NCI-H1417 treated with DMSO at 0.1 percent for 48 hours (cell line): ENCODE measurements at regions not wholly inside any gene's neighbourhood (a gene's known extent, or its start where the extent isn't known, plus 50 kb on each side); places are given as distances from the start of the nearest gene placed in this dataset.

Source experiments
- DNase-seq: peaks from one replicate; lab custom pipeline; 2025; lab: John Stamatoyannopoulos, UW

DNA sequence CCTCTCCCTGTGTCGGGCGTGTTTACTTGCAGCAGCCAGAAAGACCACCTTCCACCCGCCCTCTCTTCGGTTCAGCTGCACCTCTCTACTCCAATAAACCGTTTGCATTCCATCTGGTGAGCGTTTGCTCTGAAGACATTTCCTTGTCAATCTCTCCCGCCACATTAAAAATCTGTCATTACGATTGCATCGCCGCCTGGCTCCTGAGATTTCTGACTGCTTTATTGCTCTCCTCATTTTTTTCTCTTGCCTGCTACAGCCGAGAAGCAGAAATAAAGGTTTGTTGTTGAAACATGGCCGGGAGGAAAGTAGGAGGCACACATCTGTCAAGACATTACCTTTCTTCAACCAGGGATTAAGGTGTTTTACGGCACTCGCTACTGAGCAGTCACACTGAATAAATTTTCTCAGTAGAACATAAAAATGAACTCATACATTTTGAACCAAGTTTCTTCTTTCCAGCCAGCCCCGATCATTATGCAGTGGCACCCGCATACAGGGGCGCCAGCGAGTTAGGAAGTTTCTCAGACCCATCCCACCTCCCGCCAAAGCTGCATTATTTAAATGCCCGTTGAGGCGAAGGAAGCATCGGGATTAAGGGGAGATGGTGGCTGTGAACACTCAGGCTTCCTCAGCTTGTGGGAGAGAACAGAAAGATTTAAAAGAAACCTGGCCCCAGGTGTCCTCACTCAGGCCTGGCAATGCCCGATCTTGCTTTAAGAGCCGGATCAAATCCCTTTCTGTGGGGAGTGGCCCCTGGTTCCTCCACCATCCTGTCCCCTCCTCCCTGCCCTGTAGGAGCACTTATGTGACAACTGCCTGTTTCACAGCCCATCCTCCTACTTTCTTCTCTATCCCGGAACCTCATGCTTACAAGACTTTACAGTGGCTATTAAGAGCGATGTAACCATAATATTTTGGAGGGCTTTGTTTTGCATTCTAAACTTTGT, 1108.9 kb downstream of the BCL11B start:
- DNase-seq: no peak

DNA sequence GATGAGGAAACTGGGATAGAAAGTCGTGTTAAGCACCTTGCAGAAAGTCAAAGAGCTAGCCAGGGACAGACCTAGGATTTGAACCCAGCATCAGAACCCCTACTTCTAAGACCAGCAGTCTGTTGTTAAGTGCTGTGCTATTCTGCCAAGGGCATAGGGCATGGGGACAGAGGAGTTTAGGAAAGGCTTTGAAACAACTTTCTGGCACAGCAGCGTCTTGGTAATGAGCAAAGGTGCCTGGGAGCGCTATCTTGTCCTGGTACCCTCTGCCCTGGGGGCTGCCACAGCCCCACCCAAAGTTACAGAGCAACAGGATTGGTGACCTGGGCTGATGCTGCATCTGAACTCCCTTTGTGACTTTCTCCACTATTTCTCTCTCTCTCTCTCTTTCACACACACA, 1108.1 kb downstream of the BCL11B start:
- no peak for DNase-seq

DNA sequence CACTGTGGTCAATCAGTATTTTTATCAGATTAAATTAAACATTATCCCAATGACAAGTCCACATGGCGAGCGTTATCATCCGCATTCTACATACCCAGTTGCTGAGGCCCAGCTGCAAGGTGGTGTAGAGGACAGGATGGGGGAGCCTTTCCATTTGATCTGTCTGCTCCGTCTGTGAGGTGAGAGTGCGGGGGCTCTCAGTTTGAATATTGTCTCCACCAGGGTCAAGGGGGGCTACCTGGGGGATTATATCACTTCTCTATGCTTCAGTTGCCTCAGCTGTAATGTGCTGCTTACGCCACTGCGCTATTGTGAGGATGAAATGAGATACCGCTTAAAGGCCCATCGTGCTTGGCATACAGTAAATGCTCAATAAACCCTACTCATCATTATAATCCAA, 1106.0 kb downstream of the BCL11B start:
- DNase-seq: no peak

DNA sequence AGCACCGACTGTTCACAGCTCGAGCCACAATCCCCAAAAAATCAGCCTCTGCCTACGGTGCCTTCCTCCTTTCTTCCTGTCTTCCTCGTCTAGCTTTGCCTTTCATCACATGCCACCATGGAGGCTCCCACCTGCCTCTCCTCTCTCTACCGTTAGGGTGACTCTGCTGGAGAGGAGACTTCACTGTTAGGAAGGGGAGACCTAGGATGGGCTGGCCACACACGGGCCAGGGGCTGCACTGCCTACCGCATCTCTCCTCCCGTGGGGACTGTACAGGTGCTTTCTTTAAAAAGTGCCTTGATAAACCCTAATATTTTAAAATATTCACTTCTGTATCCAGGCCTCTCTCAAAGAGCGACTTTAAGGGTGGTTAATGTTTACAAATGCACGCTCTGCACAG, 1104.7 kb downstream of the BCL11B start:
- no peak for DNase-seq

DNA sequence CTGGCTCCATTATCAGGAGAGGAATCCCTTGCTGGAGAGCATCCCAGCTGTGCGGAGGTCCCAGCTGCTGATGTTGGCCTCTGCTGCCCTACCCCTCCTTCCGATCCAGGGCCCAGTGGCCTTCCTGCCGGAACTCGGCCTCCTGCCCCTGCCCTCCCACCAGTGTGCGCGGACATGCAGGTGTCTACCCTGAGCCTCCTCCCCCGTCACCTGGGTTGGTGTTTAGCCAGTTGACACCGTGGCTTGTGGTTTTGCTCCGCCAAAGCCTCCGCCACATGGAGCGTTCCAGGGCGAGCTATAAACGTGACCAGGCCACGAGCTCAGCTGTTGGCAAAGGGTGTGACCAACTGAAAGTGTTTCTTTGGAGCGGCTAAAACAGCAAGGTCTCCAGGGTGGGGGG, 1104.3 kb downstream of the BCL11B start:
- no peak for DNase-seq

DNA sequence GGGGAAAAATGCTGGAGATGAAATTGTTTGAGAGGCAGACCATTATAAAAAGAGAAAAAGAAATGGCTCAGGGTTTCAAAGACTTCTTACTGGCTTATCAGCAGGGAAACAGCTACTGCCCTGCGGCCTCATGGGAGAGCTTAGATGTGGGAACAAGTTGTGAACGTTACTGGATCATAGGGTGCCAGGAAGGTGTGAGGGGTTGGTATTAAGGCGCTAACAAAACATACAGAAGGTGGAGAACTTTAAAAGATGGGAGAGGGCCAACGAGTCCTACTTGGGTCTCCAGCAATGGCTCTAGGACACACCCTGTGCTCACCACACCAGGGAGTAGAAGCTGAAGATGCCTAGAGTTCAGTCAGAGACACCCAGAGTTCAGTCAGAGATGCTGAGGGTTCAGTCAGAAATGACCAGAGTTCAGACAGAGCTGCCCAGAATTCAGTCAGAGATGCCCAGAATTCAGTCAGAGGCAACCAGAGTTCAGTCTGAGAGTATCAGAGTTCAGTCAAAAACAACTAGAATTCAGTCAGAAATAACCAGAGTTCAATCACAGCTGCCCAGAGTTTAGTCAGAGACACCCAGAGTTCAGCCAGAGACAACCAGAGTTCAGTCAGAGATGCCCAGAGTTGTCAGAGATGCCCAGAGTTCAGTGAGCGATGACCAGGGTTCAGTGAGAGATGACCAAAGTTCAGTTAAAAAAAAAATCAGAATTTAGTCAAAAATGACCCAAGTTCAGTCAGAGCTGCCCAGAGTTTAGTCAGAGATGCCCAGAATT, 1103.6 kb downstream of the BCL11B start:
- no peak for DNase-seq

DNA sequence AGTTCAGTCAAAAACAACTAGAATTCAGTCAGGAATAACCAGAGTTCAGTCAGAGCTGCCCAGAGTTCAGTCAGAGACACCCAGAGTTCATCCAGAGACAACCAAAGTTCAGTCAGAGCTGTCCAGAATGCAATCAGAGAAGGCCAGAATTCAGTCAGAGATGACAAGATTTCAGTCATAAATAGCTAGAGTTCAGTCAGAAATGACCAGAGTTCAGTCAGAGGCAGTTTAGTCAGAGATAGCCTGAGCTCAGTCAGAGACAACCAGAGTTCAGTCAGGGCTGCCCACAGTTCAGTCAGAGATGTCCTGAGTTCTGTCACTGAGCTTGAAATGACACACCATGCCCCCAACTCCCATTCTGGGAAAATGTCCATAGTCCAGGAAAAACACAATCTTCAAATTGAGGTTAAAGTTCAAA, 1102.8 kb downstream of the BCL11B start:
- DNase-seq: no peak

DNA sequence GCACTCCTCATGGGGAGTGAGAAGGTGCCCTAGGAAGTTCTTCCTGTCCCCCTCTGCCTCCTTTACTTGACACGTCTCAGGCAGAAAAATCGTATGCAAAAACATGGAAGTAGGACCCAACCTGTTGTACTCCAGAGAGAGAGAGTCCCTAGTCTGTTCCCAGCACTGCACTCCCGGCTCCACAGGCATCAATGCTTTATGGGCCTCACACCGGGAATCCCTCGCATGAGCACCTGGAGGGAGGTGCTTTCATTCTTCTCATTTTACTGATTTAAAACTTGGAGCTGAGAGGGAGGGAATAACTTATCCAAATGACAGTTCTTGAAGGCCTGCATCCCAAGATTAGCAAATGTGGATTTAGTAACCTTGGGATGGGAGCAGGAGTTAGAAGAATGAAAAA, 1101.4 kb downstream of the BCL11B start:
- no peak for DNase-seq

DNA sequence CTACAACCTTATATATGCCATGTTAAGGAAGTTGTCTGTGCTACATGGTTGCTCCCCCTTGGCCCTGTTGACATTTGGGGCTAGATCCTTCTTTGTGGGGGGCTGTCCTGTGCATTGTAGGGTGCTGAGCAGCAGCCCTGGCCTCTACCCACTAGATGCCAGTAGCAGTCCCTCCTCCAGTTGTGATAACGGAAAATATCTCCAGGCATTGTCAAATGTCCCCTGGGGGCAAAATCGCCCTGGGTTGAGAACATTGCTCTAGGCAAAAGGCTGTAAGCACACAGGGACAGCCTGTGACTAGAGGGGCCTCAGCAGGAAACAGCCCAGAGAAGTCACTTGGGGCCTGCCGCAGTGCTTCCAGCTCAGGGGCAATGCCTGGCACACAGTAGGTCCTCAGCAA, 1100.3 kb downstream of the BCL11B start:
- DNase-seq: no peak

DNA sequence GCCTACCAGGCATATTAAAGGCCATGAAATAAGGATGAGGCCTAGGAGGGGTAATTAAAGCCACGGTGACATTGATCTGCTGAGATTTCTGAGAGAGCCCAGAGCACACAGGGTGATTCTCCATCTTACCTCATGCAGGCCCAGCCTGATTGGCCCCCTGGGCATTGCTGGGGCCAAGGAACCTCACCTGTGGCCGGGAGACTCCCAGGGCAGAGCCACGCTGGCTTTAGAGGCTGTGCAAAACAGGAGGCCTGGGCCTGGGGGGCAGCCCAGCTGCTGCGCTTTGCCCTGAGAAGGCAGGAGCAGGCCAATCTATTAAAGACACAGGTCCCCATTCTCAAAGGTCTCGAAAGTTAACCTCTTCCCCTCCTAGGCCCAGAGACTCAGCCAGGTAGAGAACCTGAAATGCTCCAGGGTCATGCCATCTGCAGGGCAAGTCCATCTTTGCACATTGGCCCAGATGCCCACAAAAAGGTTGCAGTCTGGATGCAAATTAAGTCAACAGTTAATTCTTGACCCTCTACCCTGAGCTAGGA, 1099.7 kb downstream of the BCL11B start:
- no peak for DNase-seq

DNA sequence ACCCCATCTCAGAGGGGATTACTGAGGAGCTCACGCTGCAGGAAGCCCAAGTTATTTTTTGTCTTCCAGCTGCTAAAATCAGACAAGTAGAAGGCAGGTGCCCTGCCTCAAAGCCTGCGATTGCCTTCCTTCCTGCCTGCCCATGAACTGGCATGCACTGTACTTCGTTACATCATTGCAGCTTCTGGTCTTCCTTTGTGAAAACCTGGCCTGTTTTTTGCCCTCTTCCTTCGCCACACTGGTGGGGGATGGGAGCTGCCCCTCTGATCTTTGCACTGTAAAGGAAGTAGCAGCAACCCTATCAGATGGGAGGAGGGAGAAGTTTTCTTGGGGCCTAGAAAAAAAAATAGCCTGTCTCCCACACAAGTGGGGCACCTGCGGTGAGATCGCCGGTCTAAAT, 1098.7 kb downstream of the BCL11B start:
- no peak for DNase-seq

DNA sequence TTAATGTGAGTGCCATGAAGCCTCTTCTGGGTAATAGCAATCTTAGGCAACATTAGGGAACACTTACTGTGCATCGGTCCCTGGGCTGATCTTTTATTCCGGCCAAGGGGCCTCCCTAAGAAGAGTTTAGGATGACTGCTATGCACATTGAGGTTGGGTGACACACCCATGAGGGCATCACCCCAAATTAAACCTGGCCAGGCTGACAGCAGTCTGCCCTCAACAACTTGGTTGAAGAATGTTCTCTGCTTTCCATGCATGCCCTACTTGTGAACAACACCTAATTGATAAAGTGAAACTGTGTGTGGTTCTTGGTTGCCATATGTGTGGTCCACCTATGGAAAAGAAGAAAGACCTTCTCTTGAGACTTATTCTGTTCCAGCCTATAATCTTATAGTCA, 1098.0 kb downstream of the BCL11B start:
- DNase-seq: no peak

DNA sequence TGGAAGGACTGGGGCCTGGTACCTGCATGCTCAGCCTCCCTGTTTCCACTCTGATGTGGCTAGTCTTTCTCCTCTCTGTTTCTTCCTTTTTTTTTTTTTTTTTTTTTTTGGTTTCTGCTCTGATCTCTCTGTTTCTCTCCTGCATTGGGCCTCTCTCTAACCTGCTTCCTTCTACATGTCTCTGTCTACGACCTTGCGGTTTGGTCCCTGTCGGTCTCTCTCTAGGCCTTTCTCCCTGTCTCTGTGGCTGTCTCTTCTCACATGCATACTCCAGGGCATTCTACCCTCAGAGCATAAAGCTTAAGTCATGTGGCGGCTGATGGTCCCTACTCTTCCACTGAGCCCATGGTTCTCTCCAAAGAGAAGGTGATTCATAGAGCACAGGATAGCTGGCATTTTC, 1096.6 kb downstream of the BCL11B start:
- DNase-seq: no peak

DNA sequence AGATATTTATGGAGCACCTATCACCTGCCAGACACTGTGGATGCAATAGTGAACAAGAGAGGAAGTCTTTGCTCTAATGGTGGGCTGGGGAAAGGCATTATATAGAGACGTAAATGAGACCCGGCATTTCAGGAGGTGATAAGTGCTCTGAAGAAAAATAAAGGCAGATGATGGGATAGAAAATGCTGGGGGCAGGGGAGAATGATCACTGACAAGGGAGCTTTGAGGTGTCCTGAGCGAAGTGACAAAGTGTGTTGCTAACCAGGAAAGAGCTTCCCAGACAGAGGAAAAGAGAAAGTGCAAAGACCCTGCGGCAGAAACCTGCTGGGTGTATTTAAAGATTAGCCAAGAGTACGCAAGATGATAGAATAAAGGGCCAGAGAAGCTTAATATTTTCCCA, 1096.1 kb downstream of the BCL11B start:
- no peak for DNase-seq

DNA sequence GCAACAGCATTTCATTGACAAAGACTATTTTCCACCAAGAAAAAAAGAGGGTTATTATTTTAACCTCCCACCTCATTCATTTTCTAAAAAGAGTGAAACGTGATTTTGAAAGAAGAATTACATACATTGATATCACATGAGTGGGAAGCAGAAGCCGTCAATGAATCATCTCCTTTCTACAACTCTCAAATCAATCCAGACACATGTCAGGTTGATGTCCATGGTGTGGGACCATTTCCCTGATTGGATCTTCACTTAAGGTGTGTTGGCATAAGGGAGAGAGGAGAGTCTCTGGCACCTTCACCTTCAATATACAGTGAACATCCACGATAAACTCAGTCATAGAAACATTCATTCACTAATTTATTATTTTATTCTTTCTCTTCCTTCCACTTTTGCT, 1095.1 kb downstream of the BCL11B start:
- DNase-seq: no peak

DNA sequence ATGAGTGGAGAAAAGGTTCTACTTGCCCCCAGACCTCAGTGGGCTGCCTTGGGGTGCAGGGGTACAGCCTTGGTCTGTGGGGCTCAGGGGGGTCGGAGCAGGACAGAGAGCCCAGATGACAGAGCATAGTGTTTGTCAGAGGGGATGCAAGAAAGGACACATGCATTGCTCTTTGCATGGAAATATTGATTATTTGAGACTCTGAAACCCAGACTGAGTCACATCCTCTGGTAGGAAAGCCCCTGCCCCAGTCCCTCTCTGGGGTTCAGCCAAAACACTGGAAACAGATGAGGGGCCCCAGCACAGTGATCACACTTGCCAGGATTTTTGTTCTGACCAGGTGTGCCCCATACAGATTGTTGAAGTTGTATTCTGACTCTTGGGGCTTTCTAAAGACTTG, 1094.4 kb downstream of the BCL11B start:
- no peak for DNase-seq

DNA sequence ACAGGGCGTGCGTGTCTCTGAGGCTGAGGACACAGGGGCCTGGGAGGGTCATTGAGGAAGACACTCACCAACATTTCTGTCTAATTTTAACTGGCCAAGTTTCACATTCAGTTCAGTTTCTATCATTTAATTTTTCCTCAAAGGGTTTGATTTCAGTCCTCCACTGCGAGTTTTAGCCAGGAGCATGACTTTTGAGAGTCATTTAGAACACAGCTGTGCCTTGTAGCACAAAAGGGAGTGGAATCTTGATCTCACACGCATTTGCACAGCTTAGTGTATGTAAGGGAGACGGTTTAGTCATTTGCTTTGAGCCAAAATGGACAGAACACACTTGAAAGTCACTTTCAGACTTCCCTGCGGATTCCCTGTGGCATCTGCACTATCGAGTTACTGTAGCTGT, 1090.8 kb downstream of the BCL11B start:
- DNase-seq: no peak

DNA sequence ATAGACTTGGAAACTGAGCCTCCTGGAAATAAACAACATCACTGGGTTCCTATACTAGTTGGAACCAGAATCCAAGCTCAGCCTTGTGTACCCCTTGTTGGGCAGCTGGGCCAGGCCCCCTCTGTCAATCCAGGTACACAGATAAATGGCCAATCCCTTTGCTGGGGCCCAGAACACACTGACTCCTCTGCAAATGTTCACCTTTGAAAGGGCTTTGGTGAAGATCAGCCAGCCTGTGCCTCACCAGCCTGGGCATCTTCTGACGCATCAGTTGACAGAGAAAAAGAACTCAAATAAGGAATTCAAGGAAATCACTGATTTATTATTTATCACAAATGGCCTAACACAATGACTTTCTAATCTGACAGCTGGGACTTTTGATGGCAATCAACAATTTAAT, 1090.2 kb downstream of the BCL11B start:
- no peak for DNase-seq

DNA sequence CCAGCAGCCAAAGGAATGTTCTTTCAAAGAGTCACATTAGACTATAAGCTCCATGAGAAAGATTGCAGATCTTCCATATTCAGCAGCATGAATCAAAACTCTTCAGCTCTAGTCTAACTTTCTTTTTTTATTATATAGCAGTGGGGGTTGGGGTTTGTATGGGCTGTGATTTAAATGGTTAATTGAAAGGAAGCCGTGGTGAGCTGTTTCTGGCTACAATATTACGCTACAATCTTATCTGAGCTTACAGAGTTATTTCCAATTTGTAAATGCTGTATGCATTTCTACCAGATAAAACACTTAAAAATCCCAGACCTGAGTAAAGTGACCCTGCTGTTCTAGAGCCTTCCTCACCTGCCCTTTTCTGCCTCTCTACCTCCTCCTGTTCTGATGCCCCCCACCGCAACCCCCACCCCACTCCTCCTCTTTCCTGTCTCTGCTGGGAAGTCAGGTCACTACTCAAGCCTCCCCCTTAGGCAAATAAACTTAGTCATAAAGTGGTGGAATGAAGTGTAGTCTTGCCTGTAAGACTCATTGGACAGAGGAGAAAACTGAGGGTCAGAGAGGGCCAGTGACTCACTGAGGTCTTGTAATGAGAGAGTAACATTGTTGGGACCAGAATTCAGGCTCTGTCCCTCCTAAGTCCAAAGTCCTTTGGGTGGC, 1089.5 kb downstream of the BCL11B start:
- DNase-seq: no peak

DNA sequence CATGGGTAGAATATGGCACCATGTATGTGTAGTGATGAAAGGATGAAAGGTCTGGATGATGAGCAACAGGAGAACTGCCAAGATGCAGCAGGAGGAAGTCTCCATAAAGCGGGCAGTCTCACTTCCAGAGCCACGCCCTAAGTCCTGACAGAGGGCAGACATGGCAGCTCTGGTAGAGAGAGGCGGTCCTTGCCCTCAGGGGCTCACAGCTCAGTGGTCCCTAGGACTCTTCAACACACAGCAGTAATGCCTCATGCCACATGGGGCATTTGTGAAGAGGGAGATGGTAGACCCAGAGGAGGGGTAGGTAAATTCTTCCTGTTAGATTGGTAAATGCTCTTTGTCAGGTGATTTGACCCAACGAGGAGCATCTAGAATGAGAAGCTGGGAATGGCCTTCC, 1088.4 kb downstream of the BCL11B start:
- DNase-seq: no peak

DNA sequence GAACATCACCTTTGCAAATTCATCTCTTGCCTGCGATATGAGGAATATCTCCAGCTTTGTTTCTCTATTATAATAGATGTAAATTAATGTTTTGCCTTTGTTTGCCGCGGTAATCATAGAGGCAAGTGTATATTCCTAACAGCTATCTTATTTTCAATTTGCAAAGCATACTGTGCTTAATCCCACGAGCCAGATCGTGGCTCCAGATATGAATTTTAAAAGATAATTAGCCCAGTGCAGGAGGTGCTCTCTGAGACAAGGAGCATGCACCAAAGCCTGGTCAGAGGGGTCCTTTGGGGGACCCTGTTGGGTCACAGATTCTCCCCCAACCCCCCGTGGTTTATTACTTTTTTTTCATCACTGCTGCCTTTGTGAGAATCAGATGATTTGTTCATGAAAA, 1087.5 kb downstream of the BCL11B start:
- no peak for DNase-seq

DNA sequence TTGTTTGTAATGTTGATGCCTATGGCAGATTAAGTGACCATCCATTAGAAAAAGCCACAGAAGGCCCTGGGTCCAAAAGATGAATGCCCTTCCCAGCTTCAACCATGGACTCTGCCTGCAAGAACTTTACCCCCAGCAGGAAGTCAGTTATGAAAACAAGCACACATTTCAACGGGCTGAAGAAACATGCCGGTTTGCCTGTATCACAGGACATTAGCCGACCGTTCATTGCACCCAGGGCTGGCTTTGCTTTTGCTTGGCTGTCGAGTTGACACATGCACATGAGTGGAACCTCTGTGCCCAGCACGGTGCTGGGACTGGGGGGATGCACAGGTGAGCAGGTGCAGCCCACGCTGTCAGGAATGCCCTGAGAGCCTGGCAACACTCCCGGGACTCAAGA, 1087.0 kb downstream of the BCL11B start:
- no peak for DNase-seq

DNA sequence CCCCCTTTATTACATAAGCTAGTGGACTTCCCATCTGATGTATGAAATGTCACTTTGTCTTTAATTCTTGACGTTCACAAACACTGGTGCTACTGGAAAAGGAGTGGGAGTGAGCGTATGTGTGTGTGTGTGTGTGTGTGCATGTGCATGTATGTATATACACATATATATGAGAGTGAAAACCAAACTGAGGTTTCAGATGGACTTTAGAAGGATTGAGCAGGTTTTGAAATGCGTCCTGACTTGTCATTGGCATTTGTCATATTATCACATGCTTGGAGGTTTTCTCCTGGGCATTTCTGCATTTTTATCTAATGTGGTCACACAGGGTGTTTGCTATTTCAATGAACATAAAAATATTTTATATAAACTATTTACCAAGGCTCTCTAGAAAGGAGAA, 1085.9 kb downstream of the BCL11B start:
- DNase-seq: no peak
